Fibroblast of peridontal ligament (primary cell): ENCODE measurements at regions not wholly inside any gene's neighbourhood (a gene's known extent, or its start where the extent isn't known, plus 50 kb on each side); places are given as distances from the start of the nearest gene placed in this dataset.

ENCODE experiments used
- DNase-seq: peaks from one replicate; pipeline ENCODE4 v3.0.0-alpha.2; 2010; ENCODE audit errors: extremely low read depth

DNA sequence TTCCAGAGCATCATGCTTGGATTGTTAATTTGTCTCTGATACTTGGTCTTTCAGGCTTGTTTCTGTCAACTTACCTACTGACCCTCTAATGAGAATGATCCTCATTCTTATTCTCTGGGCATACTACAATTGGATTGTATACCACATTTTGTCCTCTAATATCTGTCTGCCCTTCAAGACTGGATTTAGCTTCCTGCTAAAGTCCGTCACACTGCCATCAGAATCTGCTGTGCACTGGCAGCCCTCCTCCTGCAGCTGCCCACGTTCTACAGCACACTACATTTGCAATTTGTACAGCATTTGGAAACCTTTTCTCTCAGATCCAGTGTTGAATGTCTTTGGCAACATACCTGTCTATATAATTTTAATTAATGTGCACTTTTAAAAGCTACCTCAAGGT is 183.1 kb downstream of the ZNF330 start:
- DNase-seq, result no peak

- no peak for DNase-seq
Observed at GRCh38 chr4:141406237-141406636, 185.5 kb downstream of the ZNF330 start.

GRCh38 chr4:141409556-141409955 is 188.9 kb downstream of the ZNF330 start:
- no peak for DNase-seq

- peak; percentile 88 for DNase-seq
Observed at GRCh38 chr4:141410839-141411238, 190.1 kb downstream of the ZNF330 start.

DNA sequence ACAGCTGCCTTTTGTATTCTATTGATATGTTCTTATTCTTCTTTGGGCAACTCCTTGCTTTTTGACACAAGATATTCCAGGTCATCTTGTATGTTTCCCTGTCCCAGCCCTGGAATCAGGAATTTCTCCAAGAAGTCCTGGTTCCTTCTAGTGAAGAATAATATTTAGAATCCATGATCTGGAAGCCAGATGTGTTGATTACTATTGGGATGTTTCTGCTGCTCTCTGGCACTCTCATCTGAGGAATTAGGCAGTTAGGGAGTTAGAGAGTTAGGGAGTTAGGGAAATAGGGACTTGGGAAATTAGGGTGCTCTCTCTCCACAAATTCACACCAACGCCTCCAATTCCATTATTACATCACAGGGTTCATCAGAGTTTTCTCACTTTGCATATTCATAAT is 191.2 kb downstream of the ZNF330 start:
- DNase-seq, result no peak

DNA sequence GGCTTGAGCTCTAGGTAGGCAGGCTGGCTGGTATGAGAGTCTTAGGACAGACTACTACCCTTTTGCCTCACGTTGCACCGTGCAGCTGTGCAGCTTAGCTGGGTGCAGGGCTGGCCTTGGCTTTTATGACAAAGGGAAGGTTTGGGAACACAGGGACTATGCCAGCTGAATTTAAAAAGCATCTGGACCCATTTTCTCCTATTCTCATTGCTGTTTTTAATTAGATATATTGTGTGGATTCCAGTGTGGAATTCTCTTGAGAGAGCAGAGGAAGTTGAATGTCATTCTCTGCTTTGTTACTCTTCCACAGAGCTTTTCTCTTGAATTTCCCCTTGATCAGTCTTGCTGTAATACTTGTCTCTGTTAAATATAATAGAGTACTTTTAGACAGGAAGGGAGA is 192.7 kb downstream of the ZNF330 start:
- peak; percentile 33 for DNase-seq

GRCh38 chr4:141415651-141416050 is 195.0 kb downstream of the ZNF330 start:
- no peak for DNase-seq

- DNase-seq, result no peak
Observed at GRCh38 chr4:141416219-141416618, 195.5 kb downstream of the ZNF330 start.

GRCh38 chr4:141416677-141417363 is 196.1 kb downstream of the ZNF330 start:
- peak; percentile 41 for DNase-seq

- DNase-seq, result peak; percentile 48
Observed at GRCh38 chr4:141417387-141417786, 196.7 kb downstream of the ZNF330 start.

GRCh38 chr4:141425124-141425523 is 204.4 kb downstream of the ZNF330 start:
- peak; percentile 68 for DNase-seq

DNA sequence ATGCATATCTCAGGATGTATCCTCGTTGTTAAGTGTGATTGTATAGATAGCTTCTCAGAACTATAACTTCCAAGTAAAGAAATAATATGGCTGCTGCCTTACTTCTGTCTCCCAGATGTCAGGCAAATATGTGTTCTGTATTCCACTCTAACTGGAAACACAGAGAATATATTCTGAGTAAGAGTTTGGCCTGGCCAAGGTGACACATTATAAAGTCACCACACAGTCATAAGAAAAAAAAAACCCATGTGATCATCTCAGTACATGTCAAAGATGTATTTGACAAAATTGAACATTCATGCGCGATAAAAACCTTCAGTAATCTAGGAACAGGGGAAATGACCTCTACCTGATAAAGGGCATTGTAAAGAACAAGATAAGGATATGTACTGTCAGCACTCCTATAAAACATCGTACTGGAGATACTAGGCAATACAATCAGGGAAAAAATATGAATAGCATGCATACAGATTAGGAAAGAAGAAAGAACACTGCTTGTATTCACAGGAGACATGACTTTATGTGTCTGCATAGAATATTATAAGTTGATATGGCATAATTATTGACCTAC is 207.1 kb downstream of the ZNF330 start:
- DNase-seq, result no peak

DNA sequence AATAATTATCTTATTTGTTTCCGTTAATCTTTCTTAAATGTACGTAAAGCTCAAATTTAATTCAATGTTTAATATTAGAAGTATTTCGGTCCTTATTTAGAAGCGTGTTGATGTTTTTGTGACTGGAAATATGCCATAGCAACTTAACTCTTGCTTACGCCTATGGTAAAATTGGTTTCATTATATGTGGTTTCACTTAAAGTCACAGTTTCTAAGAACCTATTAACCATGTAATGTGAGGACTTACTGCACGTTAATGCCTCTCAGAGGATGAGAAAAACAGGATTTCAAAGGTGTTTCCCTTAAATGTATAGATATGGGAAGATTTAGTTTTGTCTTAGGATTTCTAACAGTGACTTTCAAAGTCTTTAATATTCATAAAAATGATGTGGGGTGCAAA is 206.4 kb upstream of the IL15 start:
- no peak for DNase-seq

DNA sequence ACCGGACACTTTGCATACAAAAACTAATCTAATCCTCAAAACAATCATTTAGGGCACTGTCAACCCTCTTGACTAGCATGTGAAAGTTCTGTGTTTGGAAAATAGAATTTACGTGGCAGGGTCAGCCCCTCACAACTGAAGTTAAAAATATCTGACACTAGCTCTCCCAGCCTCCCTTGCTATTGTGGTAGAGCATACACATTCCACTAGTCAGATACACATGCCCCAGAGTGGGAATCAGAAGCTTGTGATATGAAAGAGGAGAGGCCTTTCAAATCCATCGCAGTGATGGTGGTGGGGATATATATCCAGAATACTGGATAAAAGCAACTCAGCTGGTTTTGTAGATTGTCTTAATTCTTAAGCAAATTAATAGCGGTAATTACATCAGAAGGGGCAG is 205.7 kb upstream of the IL15 start:
- no peak for DNase-seq

DNA sequence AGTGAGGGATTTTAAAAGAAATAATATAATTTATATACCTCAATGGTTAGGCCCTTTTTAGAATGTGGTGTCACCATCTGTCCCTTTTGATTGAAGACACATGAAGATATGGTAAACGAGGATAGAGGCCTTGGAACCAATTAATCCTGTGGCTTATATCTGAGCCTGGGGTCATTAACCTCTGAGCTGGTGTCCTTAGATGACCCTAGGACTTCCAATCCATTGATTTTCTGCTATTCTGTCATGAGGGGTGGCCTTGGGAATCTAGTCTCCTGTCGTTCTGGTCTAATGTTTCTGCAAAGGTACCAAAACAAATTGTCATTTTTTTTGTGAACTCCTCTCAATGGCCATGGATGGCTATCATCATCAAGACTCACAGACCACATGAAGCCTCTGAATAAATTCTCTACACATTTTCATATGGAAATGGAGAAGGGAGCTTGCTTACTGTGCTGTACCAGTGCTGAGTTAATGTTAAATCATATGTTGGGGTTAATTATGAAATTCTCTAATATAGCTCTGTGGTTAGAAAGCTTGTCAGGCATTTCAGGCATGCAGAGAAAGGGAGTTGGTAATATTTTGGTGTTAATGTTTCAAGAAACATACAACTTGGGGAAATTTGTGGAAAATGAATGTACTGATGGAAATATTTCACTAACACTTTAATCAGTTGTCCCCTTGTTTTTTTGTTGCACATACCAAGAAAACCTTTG is 204.2 kb upstream of the IL15 start:
- DNase-seq, result peak; percentile 63

DNA sequence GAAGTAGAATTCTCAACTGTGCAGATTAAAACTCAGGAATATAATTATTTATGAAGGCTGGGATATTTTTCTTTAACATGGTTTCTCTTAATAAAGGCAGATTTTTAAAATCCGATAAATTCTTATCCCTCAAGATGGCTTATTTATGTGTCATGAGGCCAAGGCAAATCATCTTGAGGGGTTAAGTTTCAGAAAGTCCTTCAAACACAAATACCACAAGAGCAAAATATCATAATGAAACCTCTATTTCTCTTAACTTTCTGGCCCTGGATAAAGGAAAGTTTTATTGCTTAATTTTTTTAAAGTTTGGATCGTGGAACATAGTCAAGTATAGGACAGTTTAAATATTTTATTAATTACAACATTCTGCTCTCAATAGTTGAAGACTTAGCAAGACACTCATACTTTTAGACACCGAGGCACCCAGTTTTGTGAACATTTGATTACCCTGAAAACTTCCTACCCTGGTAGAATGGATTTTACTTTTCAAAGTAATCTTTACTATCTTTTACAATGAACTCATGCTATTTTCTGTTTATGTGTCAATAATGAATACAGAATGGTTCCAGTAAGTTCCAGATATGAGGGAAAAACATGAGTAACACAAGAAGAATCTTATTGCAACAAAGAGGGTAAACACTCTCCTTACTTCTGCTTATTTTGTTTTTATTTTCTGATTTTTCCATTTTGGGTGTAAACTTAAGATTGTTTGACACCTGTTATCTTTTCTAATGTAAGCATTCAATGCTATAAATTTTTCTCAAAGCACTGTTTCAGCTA is 200.7 kb upstream of the IL15 start:
- DNase-seq, result peak; percentile 49

GRCh38 chr4:141439223-141439622 is 197.2 kb upstream of the IL15 start:
- no peak for DNase-seq

DNA sequence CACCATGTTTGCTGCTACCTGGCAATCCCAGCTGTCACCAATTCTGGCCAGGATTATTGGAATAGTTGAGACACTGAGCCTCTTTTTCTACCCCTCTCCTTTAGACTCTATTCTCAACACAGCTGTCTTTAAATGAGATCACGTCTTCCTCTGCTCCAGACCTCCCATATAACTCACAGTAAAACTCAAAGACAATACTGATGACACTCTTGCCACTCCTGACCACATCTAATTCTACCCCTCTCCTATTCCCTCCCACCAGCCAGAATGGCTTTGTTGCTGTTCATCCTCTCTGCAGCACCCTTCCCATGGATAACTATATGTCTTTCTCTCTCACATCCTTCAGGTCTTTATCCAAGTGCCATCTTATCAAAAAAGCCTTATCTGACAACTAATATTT is 188.6 kb upstream of the IL15 start:
- no peak for DNase-seq

GRCh38 chr4:141448490-141448889 is 187.9 kb upstream of the IL15 start:
- DNase-seq, result peak; percentile 33

- DNase-seq, result no peak
Observed at GRCh38 chr4:141449927-141450326, 186.5 kb upstream of the IL15 start.

DNA sequence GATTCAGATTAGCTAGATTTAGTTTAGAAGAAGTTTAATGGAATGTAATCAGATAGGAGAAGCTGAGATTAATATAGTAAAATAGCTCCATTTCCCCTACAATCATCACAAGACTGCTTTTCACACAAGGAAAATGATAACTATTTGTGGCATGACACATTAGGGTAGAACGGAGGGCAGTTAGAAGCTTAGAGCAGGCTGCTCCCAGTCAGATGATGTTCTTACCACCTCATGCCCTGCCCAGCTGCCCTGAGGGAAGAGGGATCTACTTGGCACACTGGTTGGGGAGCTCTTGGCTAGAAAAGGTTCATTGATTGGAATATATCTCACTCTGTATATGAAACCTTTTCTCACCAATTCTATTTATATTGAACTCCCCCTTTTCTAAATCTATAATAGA is 180.7 kb upstream of the IL15 start:
- DNase-seq, result no peak

DNA sequence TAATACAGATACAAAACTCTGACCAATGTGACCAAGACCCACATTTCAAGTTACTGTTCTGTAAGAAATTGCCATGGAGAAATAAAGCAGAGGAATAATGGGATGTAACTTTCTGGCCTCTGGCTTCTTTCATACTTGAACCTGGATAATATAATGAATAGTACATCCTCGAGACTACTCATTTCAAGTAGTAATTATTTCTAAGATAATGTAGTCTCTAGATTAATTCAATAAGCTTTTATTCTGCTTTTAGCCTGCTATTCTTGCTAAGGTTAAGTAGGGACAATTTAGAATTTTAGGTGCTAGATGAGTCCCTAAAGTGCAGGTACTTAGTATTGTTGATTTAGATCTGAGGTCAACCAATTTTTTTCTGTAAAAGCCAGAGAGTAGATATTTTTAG is 178.7 kb upstream of the IL15 start:
- DNase-seq, result no peak
